D721Med (cell line): ENCODE measurements at regions not wholly inside any gene's neighbourhood (a gene's known extent, or its start where the extent isn't known, plus 50 kb on each side); places are given as distances from the start of the nearest gene placed in this dataset.

Experiments
- DNase-seq: peaks from one replicate; pipeline ENCODE4 v3.0.0; 2011; ENCODE audit warnings: low spot score; ENCODE audit not compliant: insufficient read length
- FAIRE-seq: peaks from 2 replicates; lab custom pipeline; 2011; peaks lifted over from hg19 to GRCh38; lab: Jason Lieb, UNC
- TF ChIP-seq, protein P1 (sequence below): IDR thresholded peaks from 2 replicates; pipeline ENCODE4 v1.5.1; 2012; ENCODE audit warnings: mild to moderate bottlenecking, control low read depth; ENCODE audit not compliant: insufficient read depth; ENCODE audit errors: missing control alignments

DNA sequence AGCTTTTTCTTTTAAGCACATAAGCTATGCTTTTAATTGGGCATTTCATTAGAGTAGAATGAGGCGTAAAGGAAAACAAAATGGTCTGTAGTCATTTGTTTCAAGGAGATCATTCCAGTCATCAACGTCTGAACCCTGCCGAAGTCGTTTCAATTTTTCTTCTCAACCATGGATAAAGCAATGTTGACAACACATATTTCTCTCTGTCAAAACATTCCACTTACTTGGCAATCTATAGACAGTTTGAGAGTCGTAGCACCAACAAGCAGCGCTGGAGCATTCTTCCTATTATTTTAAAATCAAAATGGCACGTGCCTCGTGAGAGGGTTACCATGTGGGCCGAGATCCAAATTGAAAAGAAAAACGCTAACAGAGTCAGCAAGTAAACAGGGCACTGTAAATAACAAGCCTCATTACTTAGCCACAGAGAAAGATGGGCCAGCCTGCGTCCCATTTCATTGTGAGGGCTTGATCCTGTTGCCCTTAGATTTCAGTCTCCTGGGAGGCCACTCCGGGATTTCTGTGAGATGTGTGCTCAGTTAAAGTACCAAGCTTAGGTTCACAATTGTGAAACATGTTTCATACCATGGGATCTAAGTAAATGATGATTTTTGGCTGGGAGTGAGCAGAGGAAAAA is 422.9 kb downstream of the DTWD2 start:
- DNase-seq (no peak), FAIRE-seq (no peak)
- TF ChIP-seq, protein P1, sequence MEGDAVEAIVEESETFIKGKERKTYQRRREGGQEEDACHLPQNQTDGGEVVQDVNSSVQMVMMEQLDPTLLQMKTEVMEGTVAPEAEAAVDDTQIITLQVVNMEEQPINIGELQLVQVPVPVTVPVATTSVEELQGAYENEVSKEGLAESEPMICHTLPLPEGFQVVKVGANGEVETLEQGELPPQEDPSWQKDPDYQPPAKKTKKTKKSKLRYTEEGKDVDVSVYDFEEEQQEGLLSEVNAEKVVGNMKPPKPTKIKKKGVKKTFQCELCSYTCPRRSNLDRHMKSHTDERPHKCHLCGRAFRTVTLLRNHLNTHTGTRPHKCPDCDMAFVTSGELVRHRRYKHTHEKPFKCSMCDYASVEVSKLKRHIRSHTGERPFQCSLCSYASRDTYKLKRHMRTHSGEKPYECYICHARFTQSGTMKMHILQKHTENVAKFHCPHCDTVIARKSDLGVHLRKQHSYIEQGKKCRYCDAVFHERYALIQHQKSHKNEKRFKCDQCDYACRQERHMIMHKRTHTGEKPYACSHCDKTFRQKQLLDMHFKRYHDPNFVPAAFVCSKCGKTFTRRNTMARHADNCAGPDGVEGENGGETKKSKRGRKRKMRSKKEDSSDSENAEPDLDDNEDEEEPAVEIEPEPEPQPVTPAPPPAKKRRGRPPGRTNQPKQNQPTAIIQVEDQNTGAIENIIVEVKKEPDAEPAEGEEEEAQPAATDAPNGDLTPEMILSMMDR: no peak

DNA sequence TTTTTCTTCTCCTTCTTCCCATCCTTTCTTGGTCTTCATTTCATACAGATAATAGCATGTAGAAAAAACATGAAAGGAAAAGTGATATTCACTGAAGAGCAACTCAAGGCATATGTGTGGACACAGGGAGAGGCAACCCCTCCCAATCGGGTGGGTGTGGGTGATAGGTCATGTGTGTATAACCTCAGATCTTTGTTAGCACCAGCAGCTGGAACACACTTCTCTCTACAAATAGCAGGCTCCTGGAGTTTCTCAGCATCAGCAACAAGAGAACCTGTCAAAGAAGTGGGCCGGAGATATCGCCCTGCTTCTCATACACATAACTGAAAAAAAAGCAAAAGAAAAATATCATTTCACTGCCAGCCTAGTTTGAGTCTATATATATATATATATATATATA is 426.4 kb downstream of the DTWD2 start:
- DNase-seq: no peak
- TF ChIP-seq, protein P1: no peak
- no peak for FAIRE-seq

DNA sequence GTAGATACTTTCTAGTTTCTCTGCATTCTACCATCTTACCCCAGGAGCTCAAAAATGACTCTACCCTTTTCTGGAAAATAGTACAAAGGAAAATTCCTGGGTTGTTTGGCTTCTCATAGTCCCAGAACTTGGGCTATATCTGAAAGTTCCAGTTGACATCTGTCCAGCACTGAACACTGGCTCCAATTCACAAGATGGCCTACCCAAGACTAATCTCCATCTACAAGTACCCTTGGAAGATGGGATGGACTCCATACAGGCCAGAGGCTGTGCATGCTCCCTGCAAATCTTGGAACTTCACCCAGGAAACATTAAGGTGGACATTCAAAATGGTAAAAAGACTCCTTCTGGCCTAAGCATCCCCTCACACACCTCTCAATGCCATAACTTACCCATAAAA is 427.1 kb downstream of the DTWD2 start:
- TF ChIP-seq, protein P1: no peak
- DNase-seq: no peak
- no peak for FAIRE-seq

DNA sequence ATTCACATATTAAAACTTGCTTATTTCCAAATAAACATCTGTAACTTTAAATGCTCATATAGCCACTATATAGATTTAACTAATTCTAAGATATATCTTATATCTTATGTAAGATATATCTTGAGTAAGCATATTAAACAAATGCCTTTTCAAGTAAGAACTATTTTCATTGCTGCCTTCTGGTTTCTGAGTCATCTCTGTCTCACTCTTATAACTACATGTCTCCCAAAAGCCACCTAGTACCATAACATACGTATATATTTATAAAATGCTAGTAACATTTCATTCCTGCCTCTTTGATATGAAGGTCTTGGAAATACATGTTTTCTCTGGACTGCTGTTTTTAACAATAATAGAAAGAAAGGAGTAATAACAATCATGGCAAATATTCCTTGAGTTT is 429.5 kb downstream of the DTWD2 start:
- no peak for DNase-seq
- TF ChIP-seq, protein P1: no peak
- FAIRE-seq: no peak

DNA sequence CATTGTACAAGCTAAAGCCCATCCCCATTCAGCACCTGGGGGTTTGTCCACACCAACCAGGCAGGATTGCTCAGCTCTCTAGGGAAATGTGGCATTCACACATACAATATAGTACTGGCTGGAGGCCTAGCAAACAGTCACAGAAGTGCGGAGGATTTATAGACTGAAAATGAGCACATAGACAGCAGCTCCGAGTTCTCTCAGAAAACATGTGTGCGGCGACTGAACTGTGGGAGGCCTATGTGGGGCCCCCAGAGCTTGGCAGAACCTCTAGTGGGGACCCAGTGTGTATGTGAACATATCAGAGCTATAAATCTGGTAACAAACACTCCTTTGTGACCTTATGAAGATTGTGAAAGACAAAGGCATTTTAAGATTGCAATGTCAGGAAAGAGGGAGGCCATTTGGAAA is 431.1 kb downstream of the DTWD2 start:
- FAIRE-seq (no peak), DNase-seq (no peak)
- TF ChIP-seq, protein P1: no peak

DNA sequence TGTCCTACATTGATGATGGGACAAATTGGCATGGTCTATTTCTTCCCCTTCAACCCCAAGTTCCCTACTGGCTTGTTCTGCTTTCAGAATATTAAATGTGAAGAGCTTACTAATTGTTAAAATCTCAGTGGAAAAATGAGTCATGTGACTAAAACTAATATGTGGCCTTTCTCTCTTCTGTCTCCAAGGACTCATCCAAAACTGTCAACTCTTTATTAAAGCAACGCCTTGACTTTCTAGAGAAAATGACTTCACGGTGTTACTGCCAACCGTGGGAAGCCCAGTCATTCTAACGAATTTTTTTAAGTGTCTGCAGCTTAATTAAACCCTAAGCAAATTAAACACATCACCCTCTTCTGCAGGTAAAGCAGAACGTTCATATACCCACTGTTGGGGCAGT is 431.6 kb downstream of the DTWD2 start:
- no peak for DNase-seq
- TF ChIP-seq, protein P1: no peak
- FAIRE-seq: no peak

DNA sequence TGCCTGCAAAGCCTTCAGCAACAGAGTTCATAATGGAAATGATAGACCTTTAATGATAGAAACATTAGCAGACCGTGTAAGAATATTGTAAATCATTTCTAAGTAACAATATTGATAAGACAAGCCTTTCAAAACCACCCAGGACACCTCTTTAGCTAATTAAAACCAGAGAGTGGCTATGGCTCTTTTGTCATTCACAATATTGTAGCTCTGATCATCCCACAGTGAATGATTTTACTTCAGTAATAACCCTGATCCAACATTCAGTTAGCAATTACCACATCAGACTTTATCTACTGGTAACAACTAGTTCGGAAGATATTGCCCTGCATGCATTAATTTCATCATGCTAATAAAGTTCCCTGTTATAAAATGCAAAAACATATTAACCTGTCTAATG is 432.6 kb downstream of the DTWD2 start:
- no peak for DNase-seq

More for the DNA sequence above, 432.6 kb downstream of the DTWD2 start:
- no peak for FAIRE-seq
- TF ChIP-seq, protein P1: no peak
